ENCODE measurements at regions not wholly inside any gene's neighbourhood (a gene's known extent, or its start where the extent isn't known, plus 50 kb on each side); places are given as distances from the start of the nearest gene placed in this dataset.

- TF ChIP-seq CTCF (IDR thresholded peaks at IDR 0.05) (no peak), POLR2A (IDR thresholded peaks at IDR 0.05) (no peak), EP300 (IDR thresholded peaks at IDR 0.05) (no peak), POLR2AphosphoS5 (IDR thresholded peaks at IDR 0.05) (no peak)
Measured at GRCh38 chr5:4941161-4941560, 199.0 kb upstream of the ADAMTS16 start.
